Cortex of kidney (tissue), 1 donor: ENCODE measurements at regions not wholly inside any gene's neighbourhood (a gene's known extent, or its start where the extent isn't known, plus 50 kb on each side); places are given as distances from the start of the nearest gene placed in this dataset.
"Not testable (repeated sequence)": the region's sequence is repeated elsewhere in the genome, so short reads cannot be mapped to it uniquely, and the experiment has no call there.

Source experiments
- DNase-seq: peaks from one replicate; lab custom pipeline; 2025; lab: John Stamatoyannopoulos, UW

GRCh38 chr5:118282480-118283038 is 705.8 kb downstream of the DTWD2 start:
- not testable (repeated sequence) for DNase-seq

- DNase-seq: no peak
Measured at GRCh38 chr5:118279540-118280294, 708.6 kb downstream of the DTWD2 start.

- no peak for DNase-seq
Measured at GRCh38 chr5:118270526-118270925, 717.8 kb downstream of the DTWD2 start.

GRCh38 chr5:118258223-118258622 is 730.1 kb downstream of the DTWD2 start:
- no peak for DNase-seq

- no peak for DNase-seq
Measured at GRCh38 chr5:118257066-118257465, 731.3 kb downstream of the DTWD2 start.

- no peak for DNase-seq
Measured at GRCh38 chr5:118253225-118254061, 734.9 kb downstream of the DTWD2 start.

- no peak for DNase-seq
Measured at GRCh38 chr5:118249386-118249785, 739.0 kb downstream of the DTWD2 start.

GRCh38 chr5:118247458-118247857 is 740.9 kb downstream of the DTWD2 start:
- no peak for DNase-seq

- no peak for DNase-seq
Measured at GRCh38 chr5:118243613-118244012, 744.7 kb downstream of the DTWD2 start.

GRCh38 chr5:118243068-118243467 is 745.3 kb downstream of the DTWD2 start:
- no peak for DNase-seq

GRCh38 chr5:118236108-118236849 is 752.1 kb downstream of the DTWD2 start:
- no peak for DNase-seq

GRCh38 chr5:118233606-118234005 is 754.7 kb downstream of the DTWD2 start:
- no peak for DNase-seq

GRCh38 chr5:118228489-118228888 is 759.9 kb downstream of the DTWD2 start:
- DNase-seq: no peak

GRCh38 chr5:118224546-118224945 is 763.8 kb downstream of the DTWD2 start:
- no peak for DNase-seq

- no peak for DNase-seq
Measured at GRCh38 chr5:118220556-118221195, 767.7 kb downstream of the DTWD2 start.

GRCh38 chr5:118211606-118212005 is 776.7 kb downstream of the DTWD2 start:
- no peak for DNase-seq

- DNase-seq: no peak
Measured at GRCh38 chr5:118208031-118208453, 780.3 kb downstream of the DTWD2 start.

- no peak for DNase-seq
Measured at GRCh38 chr5:118199801-118200200, 788.5 kb downstream of the DTWD2 start.

- no peak for DNase-seq
Measured at GRCh38 chr5:118196229-118196628, 792.1 kb downstream of the DTWD2 start.

GRCh38 chr5:118195211-118195610 is 793.1 kb downstream of the DTWD2 start:
- DNase-seq: no peak

- DNase-seq: no peak
Measured at GRCh38 chr5:118193194-118193905, 795.0 kb downstream of the DTWD2 start.
